ENCODE measurements at regions not wholly inside any gene's neighbourhood (a gene's known extent, or its start where the extent isn't known, plus 50 kb on each side); places are given as distances from the start of the nearest gene placed in this dataset.

DNA sequence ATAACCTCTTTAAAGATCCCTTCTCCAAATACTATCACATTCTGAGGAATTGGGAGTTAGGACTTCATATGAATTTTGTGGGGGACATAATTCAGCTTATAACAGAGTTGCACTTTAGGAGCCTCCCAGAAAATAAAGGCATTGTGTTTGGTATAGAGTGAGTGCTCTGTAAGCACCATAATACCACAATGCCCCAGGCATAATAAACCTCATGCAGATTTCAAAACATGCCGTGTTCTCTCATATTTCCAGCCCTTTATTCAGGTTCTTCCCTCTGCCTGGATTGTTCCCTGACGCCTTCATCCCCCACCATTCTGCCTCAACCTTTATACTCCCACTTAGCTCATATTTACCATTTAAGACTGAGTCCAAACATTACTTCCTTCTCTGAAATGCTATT, 398.8 kb upstream of the FAT3 start:
- TF ChIP-seq, protein P1, sequence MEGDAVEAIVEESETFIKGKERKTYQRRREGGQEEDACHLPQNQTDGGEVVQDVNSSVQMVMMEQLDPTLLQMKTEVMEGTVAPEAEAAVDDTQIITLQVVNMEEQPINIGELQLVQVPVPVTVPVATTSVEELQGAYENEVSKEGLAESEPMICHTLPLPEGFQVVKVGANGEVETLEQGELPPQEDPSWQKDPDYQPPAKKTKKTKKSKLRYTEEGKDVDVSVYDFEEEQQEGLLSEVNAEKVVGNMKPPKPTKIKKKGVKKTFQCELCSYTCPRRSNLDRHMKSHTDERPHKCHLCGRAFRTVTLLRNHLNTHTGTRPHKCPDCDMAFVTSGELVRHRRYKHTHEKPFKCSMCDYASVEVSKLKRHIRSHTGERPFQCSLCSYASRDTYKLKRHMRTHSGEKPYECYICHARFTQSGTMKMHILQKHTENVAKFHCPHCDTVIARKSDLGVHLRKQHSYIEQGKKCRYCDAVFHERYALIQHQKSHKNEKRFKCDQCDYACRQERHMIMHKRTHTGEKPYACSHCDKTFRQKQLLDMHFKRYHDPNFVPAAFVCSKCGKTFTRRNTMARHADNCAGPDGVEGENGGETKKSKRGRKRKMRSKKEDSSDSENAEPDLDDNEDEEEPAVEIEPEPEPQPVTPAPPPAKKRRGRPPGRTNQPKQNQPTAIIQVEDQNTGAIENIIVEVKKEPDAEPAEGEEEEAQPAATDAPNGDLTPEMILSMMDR (IDR thresholded peaks at IDR 0.05): no peak
- TF ChIP-seq POLR2A (IDR thresholded peaks at IDR 0.05): no peak
- DNase-seq: no peak
- H3K27ac ChIP-seq: no peak overlapping the region
- H3K36me3 ChIP-seq: no peaks in the 10 kb centered on the region
- no peaks in the 10 kb centered on the region for H3K27me3 ChIP-seq
- no peaks in the 10 kb centered on the region for H3K9me3 ChIP-seq
- intact Hi-C loops (cut with DNase I; ENCODE audit: low total_unique reads): no loop called here
- H3K4me1 ChIP-seq: no peaks in the 10 kb centered on the region
- no peak overlapping the region for H3K4me3 ChIP-seq

DNA sequence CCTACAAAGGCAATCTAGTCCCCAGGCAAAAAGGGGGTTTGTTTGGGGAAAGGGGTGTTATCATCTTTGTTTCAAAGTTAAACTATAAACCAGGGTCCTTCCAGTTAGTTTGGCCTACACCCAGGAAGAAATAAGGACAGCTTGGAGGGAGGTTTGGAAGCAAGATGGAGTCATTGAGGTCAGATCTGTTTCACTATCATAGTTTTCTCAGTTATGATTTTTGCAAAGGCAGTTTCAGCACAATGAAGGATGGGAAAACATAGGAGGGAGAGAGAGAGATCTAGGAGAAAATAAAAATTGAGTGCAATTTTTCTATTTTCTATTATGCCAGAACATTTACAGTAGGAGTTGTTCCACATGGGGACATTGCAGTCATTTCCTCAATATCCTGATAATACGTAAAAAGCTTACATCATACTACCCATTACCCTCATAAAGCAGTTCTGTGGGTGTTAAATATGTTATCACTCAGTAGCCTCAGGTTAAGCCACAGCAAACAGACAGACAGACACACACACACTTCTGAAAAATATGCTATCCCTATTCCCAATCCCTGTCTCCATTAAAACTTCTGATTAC, 401.3 kb upstream of the FAT3 start:
- Histone ChIP-seq H3K27ac (no peak overlapping the region), H3K4me3 (no peak overlapping the region), H3K27me3 (no peaks in the 10 kb centered on the region), H3K4me1 (no peaks in the 10 kb centered on the region), H3K36me3 (no peaks in the 10 kb centered on the region), H3K9me3 (no peaks in the 10 kb centered on the region)
- intact Hi-C loops (cut with DNase I; ENCODE audit: low total_unique reads): no loop called here
- no peak for DNase-seq
- no peak for TF ChIP-seq POLR2A (IDR thresholded peaks at IDR 0.05)
- TF ChIP-seq, protein P1 (IDR thresholded peaks at IDR 0.05): no peak

DNA sequence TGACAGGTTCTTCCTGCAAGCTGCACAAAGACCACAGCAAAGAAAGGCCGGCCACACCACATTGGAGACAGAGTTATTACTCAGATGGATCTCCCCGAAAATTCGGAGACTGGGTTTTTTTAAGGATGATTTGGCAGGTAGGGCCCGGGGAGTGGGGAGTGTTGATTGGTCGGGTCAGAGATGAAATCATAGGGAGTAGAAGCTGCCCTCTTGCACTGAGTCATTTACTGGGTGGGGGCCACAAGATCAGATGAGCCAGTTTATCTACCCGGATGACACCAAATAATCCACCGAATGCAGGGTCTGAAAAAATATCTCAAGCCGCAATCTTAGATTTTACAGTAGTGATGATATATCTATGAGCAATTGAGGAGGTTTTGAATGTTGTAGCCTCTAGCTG, 401.8 kb upstream of the FAT3 start:
- Histone ChIP-seq H3K4me3 (no peak overlapping the region), H3K4me1 (no peaks in the 10 kb centered on the region), H3K36me3 (no peaks in the 10 kb centered on the region), H3K27ac (no peak overlapping the region), H3K27me3 (no peaks in the 10 kb centered on the region), H3K9me3 (no peaks in the 10 kb centered on the region)
- TF ChIP-seq POLR2A (IDR thresholded peaks at IDR 0.05): no peak
- TF ChIP-seq, protein P1 (IDR thresholded peaks at IDR 0.05): no peak
- DNase-seq: no peak
- intact Hi-C loops (cut with DNase I; ENCODE audit: low total_unique reads): no loop called here

DNA sequence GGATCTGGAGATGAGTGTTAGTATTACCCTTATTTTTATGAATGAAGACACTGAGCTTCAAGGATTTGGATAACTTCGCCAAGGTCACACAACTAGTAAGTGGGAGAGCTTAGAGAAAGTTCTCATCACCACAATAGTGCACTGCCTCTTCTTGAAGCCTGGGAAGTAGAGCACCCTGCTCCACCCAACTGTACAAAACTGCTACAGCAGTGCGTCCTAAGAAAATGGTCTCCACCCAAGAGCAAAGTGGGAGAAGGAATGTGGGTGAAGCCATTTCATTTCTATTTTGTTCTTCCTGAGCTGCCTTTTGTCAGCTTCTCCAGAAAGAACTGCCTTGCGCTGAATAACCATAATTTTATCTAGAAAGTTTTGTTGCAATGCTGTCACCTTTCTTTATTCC, 403.9 kb upstream of the FAT3 start:
- no peaks in the 10 kb centered on the region for H3K4me1 ChIP-seq

DNA sequence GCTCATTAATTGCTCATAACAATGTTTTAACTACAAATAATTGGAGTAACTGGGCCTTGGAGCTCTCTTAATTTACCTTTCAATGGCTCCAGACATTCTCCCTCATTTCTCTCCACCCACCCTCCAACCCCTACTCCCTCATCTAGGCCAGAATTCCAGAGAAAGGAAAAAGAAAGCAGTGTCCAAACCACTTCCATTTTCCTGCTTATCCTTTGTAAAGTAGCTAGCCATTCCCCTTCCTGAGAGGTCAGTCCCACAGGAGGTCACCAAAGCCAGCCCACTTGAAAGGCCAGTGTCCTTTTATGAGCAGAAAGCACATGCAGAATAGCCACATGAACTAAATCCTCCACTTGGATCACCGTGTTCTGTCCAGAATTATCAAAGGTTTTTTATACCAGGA, 404.8 kb upstream of the FAT3 start:
- intact Hi-C loops (cut with DNase I; ENCODE audit: low total_unique reads): no loop called here

More for the DNA sequence above, 403.9 kb upstream of the FAT3 start:
- TF ChIP-seq POLR2A (IDR thresholded peaks at IDR 0.05): no peak
- TF ChIP-seq, protein P1 (IDR thresholded peaks at IDR 0.05): no peak
- H3K27ac ChIP-seq: no peak overlapping the region
- no peaks in the 10 kb centered on the region for H3K27me3 ChIP-seq
- no peak for DNase-seq
- intact Hi-C loops (cut with DNase I; ENCODE audit: low total_unique reads): no loop called here
- no peaks in the 10 kb centered on the region for H3K36me3 ChIP-seq
- no peaks in the 10 kb centered on the region for H3K9me3 ChIP-seq
- no peak overlapping the region for H3K4me3 ChIP-seq

More for the DNA sequence above, 404.8 kb upstream of the FAT3 start:
- H3K36me3 ChIP-seq: no peaks in the 10 kb centered on the region
- no peak for DNase-seq
- no peaks in the 10 kb centered on the region for H3K9me3 ChIP-seq
- H3K4me1 ChIP-seq: no peaks in the 10 kb centered on the region
- H3K27me3 ChIP-seq: no peaks in the 10 kb centered on the region
- H3K27ac ChIP-seq: no peak overlapping the region
- no peak for TF ChIP-seq POLR2A (IDR thresholded peaks at IDR 0.05)
- TF ChIP-seq, protein P1 (IDR thresholded peaks at IDR 0.05): no peak
- H3K4me3 ChIP-seq: no peak overlapping the region
